Calu3 (cell line): ENCODE measurements at regions not wholly inside any gene's neighbourhood (a gene's known extent, or its start where the extent isn't known, plus 50 kb on each side); places are given as distances from the start of the nearest gene placed in this dataset.
A peak's percentile ranks its signal among the peaks of the same experiment; 100 is the strongest.

ENCODE experiments used
- BruUV-seq: library from RNA; stranded (reverse); fragments of 400-500 nt; replicated peaks from 2 replicates; lab custom pipeline; 2021; lab: Mats Ljungman, UMichigan
- CTCF ChIA-PET: fragments of 300-600 bp; sonication (Branson Sonifier 250); formaldehyde crosslinking; loops from one replicate; lab custom pipeline; 2022; ENCODE audit warnings: antibody characterized with exemption; lab: Charles Lee
- DNase-seq: peaks from one replicate; pipeline ENCODE4 v3.0.0; 2022
- H3K27ac Mint-ChIP-seq: one replicate; pipeline ENCODE4 v1.8.0; 2022; ENCODE audit warnings: mixed read lengths; ENCODE audit not compliant: unreplicated experiment
- H3K27me3 Mint-ChIP-seq: one replicate; pipeline ENCODE4 v1.8.0; 2022; ENCODE audit warnings: mixed read lengths; ENCODE audit not compliant: unreplicated experiment
- H3K36me3 Mint-ChIP-seq: one replicate; pipeline ENCODE4 v1.8.0; 2022; ENCODE audit warnings: mild to moderate bottlenecking, moderate library complexity, mixed read lengths; ENCODE audit not compliant: insufficient read depth, unreplicated experiment
- H3K4me1 Mint-ChIP-seq: one replicate; pipeline ENCODE4 v1.8.0; 2022; ENCODE audit warnings: mild to moderate bottlenecking, low read depth, mixed read lengths; ENCODE audit not compliant: unreplicated experiment
- H3K4me3 Mint-ChIP-seq: one replicate; pipeline ENCODE4 v1.8.0; 2022; ENCODE audit warnings: mild to moderate bottlenecking, low read depth, moderate library complexity, mixed read lengths; ENCODE audit not compliant: unreplicated experiment
- H3K9me3 Mint-ChIP-seq: one replicate; pipeline ENCODE4 v1.8.0; 2022; ENCODE audit warnings: low read depth, mixed read lengths; ENCODE audit not compliant: unreplicated experiment
- CTCF ChIP-seq: fragments of 200-600 bp; IDR thresholded peaks from one replicate; pipeline ENCODE4 v1.8.0; 2022; ENCODE audit warnings: antibody characterized with exemption; ENCODE audit not compliant: unreplicated experiment
- intact Hi-C: fragments of 100-400 bp; cut with micrococcal nuclease; formaldehyde crosslinking; loops from one replicate; pipeline ENCODE4 v1.10.0; 2022; ENCODE audit not compliant: unreplicated experiment

- no peak overlapping the region for H3K4me3 Mint-ChIP-seq
- DNase-seq: no peak
- intact Hi-C loops: no loop called here
- peaks cover 20% of the 10 kb centered on the region for H3K9me3 Mint-ChIP-seq
- no TSS peak for BruUV-seq
- H3K27ac Mint-ChIP-seq: no peak overlapping the region
- no peaks in the 10 kb centered on the region for H3K36me3 Mint-ChIP-seq
- H3K27me3 Mint-ChIP-seq: no peaks in the 10 kb centered on the region
- no peaks in the 10 kb centered on the region for H3K4me1 Mint-ChIP-seq
- no peak for TF ChIP-seq CTCF
- CTCF ChIA-PET: no interaction called here
These were observed 445.3 kb upstream of the ZEB2 start for GRCh38 chr2:144965172-144965571.

DNA sequence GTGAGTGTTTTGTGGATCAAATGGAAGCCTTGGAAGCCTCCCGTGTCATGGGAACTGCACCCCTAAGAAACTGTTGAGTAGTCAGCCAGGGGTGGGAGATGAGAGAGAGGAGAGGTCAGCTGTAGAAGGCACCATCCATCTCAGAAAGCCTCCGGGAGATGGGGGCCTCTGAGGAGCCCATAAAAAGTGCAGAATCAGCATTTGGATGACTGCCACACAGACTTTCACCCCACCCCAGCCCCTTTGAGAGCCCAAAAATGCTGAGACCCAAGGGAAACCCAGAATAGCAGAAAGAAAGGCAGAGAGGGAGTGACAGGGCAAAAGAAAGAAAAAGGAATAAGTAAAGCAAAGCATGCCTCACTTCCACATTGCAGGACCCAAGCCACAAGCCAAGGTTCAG, 443.1 kb upstream of the ZEB2 start:
- no peaks in the 10 kb centered on the region for H3K36me3 Mint-ChIP-seq
- no peak for TF ChIP-seq CTCF
- no peak overlapping the region for H3K4me3 Mint-ChIP-seq
- intact Hi-C loops: no loop called here
- peaks cover 16% of the 10 kb centered on the region for H3K9me3 Mint-ChIP-seq
- H3K4me1 Mint-ChIP-seq: no peaks in the 10 kb centered on the region
- no peak for DNase-seq
- CTCF ChIA-PET: no interaction called here
- no peak overlapping the region for H3K27ac Mint-ChIP-seq
- H3K27me3 Mint-ChIP-seq: no peaks in the 10 kb centered on the region
- no TSS peak for BruUV-seq

- Mint-ChIP-seq H3K9me3 (peaks cover 9% of the 10 kb centered on the region), H3K4me3 (no peak overlapping the region), H3K4me1 (no peaks in the 10 kb centered on the region), H3K27me3 (no peaks in the 10 kb centered on the region), H3K36me3 (no peaks in the 10 kb centered on the region), H3K27ac (no peak overlapping the region)
- no peak for TF ChIP-seq CTCF
- BruUV-seq: no TSS peak
- intact Hi-C loops: no loop called here
- CTCF ChIA-PET: no interaction called here
- DNase-seq: no peak
These were observed 439.5 kb upstream of the ZEB2 start for GRCh38 chr2:144959416-144959815.

DNA sequence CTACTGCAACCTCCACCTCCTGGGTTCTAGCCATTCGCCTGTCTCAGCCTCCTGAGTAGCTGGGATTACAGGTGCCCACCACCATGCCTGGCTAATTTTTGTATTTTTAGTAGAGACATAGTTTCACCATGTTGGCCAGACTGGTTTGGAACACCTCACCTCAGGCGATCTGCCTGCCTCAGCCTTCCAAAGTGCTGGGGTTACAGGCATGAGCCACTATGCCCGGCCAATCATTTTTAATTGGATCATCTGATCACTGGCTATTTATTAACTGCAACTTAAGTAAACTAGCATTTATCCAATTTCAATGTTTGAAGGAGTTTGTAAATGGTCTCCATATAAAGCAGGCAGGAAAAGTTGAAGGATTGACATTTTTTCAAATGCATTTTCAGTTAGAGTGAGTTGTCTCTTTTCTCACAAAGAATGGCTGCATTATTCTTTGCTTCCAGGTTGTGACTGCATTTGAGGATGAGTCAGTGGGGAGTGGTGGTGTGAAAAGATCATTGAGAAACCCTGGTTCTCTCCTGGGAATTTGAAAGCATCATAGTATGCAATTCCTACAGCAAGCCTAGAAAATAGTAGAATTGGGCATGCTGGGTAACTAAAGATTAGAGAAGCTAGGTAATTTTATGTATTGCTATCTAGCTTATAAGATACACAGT, 431.1 kb upstream of the ZEB2 start:
- H3K27ac Mint-ChIP-seq: peak overlapping the region; percentile 90
- no peaks in the 10 kb centered on the region for H3K27me3 Mint-ChIP-seq
- no TSS peak for BruUV-seq
- no peak overlapping the region for H3K4me3 Mint-ChIP-seq
- peaks cover 20% of the 10 kb centered on the region for H3K4me1 Mint-ChIP-seq
- CTCF ChIA-PET: no interaction called here
- DNase-seq: peak; percentile 39
- TF ChIP-seq CTCF: no peak
- H3K36me3 Mint-ChIP-seq: peaks cover 8% of the 10 kb centered on the region
- intact Hi-C loops: no loop called here
- H3K9me3 Mint-ChIP-seq: no peaks in the 10 kb centered on the region
